T-helper 1 cell treated with Interleukin-12 subunit alpha and Interleukin-12 subunit beta and Interleukin-4 antibody, amounts not matched to agents 30 ng/mL and 1 ng/mL, for 36 hours (primary cell): ENCODE measurements at regions not wholly inside any gene's neighbourhood (a gene's known extent, or its start where the extent isn't known, plus 50 kb on each side); places are given as distances from the start of the nearest gene placed in this dataset.
"Not testable (repeated sequence)": the region's sequence is repeated elsewhere in the genome, so short reads cannot be mapped to it uniquely, and the experiment has no call there.

Experiments
- intact Hi-C: fragments of 100-400 bp; cut with micrococcal nuclease; formaldehyde crosslinking; loops from one replicate; pipeline ENCODE4 v1.15.1; 2024

- intact Hi-C loops: no loop called here
Observed at GRCh38 chr7:17556247-17556956, 257.9 kb downstream of the AHR start.

- intact Hi-C loops: no loop called here
Observed at GRCh38 chr7:17557251-17557671, 258.8 kb downstream of the AHR start.

- intact Hi-C loops: no loop called here
Observed at GRCh38 chr7:17558135-17558534, 259.7 kb downstream of the AHR start.

- intact Hi-C loops: no loop called here
Observed at GRCh38 chr7:17558558-17559332, 260.3 kb downstream of the AHR start.

- intact Hi-C loops: no loop called here
Observed at GRCh38 chr7:17559388-17559787, 260.9 kb downstream of the AHR start.

- intact Hi-C loops: no loop called here
Observed at GRCh38 chr7:17560516-17560915, 262.1 kb downstream of the AHR start.

- intact Hi-C loops: no loop called here
Observed at GRCh38 chr7:17560966-17561365, 262.5 kb downstream of the AHR start.

GRCh38 chr7:17564678-17565212, 266.3 kb downstream of the AHR start:
- intact Hi-C loops: no loop called here

- intact Hi-C loops: no loop called here
Observed at GRCh38 chr7:17580141-17580540, 281.7 kb downstream of the AHR start.

GRCh38 chr7:17580856-17581255, 282.4 kb downstream of the AHR start:
- intact Hi-C loops: no loop called here

GRCh38 chr7:17581301-17581700, 282.8 kb downstream of the AHR start:
- intact Hi-C loops: no loop called here

- intact Hi-C loops: not testable (repeated sequence)
Observed at GRCh38 chr7:17582696-17583095, 284.2 kb downstream of the AHR start.

- intact Hi-C loops: no loop called here
Observed at GRCh38 chr7:17583786-17584185, 285.3 kb downstream of the AHR start.

GRCh38 chr7:17584822-17585221, 286.4 kb downstream of the AHR start:
- intact Hi-C loops: no loop called here

- intact Hi-C loops: no loop called here
Observed at GRCh38 chr7:17586711-17587110, 288.3 kb downstream of the AHR start.

GRCh38 chr7:17588730-17589129, 290.3 kb downstream of the AHR start:
- intact Hi-C loops: no loop called here

- intact Hi-C loops: no loop called here
Observed at GRCh38 chr7:17589671-17590070, 291.2 kb downstream of the AHR start.

- intact Hi-C loops: no loop called here
Observed at GRCh38 chr7:17590221-17590620, 291.8 kb downstream of the AHR start.

- intact Hi-C loops: no loop called here
Observed at GRCh38 chr7:17593819-17594419, 295.5 kb downstream of the AHR start.

GRCh38 chr7:17595546-17595945, 297.1 kb downstream of the AHR start:
- intact Hi-C loops: no loop called here

GRCh38 chr7:17598305-17598704, 299.9 kb downstream of the AHR start:
- intact Hi-C loops: no loop called here

GRCh38 chr7:17598846-17599245, 300.4 kb downstream of the AHR start:
- intact Hi-C loops: no loop called here
